GM18858 (cell line): ENCODE measurements at regions not wholly inside any gene's neighbourhood (a gene's known extent, or its start where the extent isn't known, plus 50 kb on each side); places are given as distances from the start of the nearest gene placed in this dataset.

ENCODE experiments used
- ATAC-seq: cut with Tn5 transposase; IDR thresholded peaks from one replicate; pipeline ENCODE4 v1.9.1; 2021; ENCODE audit not compliant: unreplicated experiment

GRCh38 chr10:90975096-90975495 is 54.2 kb upstream of the ANKRD1 start:
- ATAC-seq, result no peak

- peak; percentile 53 for ATAC-seq
These were observed 56.4 kb upstream of the ANKRD1 start for GRCh38 chr10:90977162-90977854.

- no peak for ATAC-seq
These were observed 57.1 kb upstream of the ANKRD1 start for GRCh38 chr10:90977855-90978486.

- no peak for ATAC-seq
These were observed 61.6 kb upstream of the ANKRD1 start for GRCh38 chr10:90982406-90983008.

- ATAC-seq, result no peak
These were observed 63.1 kb upstream of the ANKRD1 start for GRCh38 chr10:90983914-90984549.

- no peak for ATAC-seq
These were observed 64.0 kb upstream of the ANKRD1 start for GRCh38 chr10:90984898-90985297.

- no peak for ATAC-seq
These were observed 64.5 kb upstream of the ANKRD1 start for GRCh38 chr10:90985321-90985933.

GRCh38 chr10:90986136-90986760 is 65.4 kb upstream of the ANKRD1 start:
- ATAC-seq, result no peak

- no peak for ATAC-seq
These were observed 66.0 kb upstream of the ANKRD1 start for GRCh38 chr10:90986870-90987269.

GRCh38 chr10:90987383-90987782 is 66.5 kb upstream of the ANKRD1 start:
- ATAC-seq, result no peak

GRCh38 chr10:90988024-90988423 is 67.1 kb upstream of the ANKRD1 start:
- ATAC-seq, result no peak

GRCh38 chr10:90988802-90989201 is 67.9 kb upstream of the ANKRD1 start:
- no peak for ATAC-seq

GRCh38 chr10:90989378-90989777 is 68.5 kb upstream of the ANKRD1 start:
- no peak for ATAC-seq

GRCh38 chr10:90992462-90992861 is 71.6 kb upstream of the ANKRD1 start:
- peak; percentile 37 for ATAC-seq

- peak; percentile 43 for ATAC-seq
These were observed 72.5 kb upstream of the ANKRD1 start for GRCh38 chr10:90993340-90993739.

GRCh38 chr10:90997670-90998069 is 76.8 kb upstream of the ANKRD1 start:
- no peak for ATAC-seq

- peak; percentile 19 for ATAC-seq
These were observed 78.0 kb upstream of the ANKRD1 start for GRCh38 chr10:90998733-90999511.

- peak; percentile 45 for ATAC-seq
These were observed 78.8 kb upstream of the ANKRD1 start for GRCh38 chr10:90999512-91000172.

- ATAC-seq, result no peak
These were observed 79.6 kb upstream of the ANKRD1 start for GRCh38 chr10:91000470-91000869.

GRCh38 chr10:91000985-91001384 is 80.1 kb upstream of the ANKRD1 start:
- ATAC-seq, result no peak
